Thyroid gland (tissue), 4 donors: ENCODE measurements at regions not wholly inside any gene's neighbourhood (a gene's known extent, or its start where the extent isn't known, plus 50 kb on each side); places are given as distances from the start of the nearest gene placed in this dataset.

Experiments
- CTCF ChIP-seq, 6 experiments: fragments of 200-600 bp in 3 of 6; fragments of 450-650 bp in 3 of 6; sonication (generic) in 3 of 6; IDR thresholded peaks; one replicate each; pipeline ENCODE4 v1.5.1; 2016 to 2019; ENCODE audit warnings: antibody characterized with exemption in 6 of 6, mild to moderate bottlenecking in 2 of 6, inconsistent platforms in 1 of 6, moderate library complexity in 1 of 6
- POLR2A ChIP-seq, 2 donors: fragments of 450-650 bp; IDR thresholded peaks; one replicate each; pipeline ENCODE4 v1.6.1; 2017; ENCODE audit warnings: antibody characterized with exemption in 2 of 2, mild to moderate bottlenecking in 2 of 2, moderate library complexity in 1 of 2

- TF ChIP-seq CTCF (IDR thresholded peaks at IDR 0.05) (no peak), POLR2A (IDR thresholded peaks at IDR 0.05) (no peak)
Measured at GRCh38 chr4:27966664-27967063, 1106.0 kb downstream of the STIM2 start.
